HCT116 (cell line): ENCODE measurements at regions not wholly inside any gene's neighbourhood (a gene's known extent, or its start where the extent isn't known, plus 50 kb on each side); places are given as distances from the start of the nearest gene placed in this dataset.

ENCODE experiments used
- ATAC-seq: fragments of 200-7000 bp; cut with Tn5 transposase; 2 replicates; pipeline ENCODE4 v1.9.1; 2020; ENCODE audit warnings: mild to moderate bottlenecking, moderate library complexity
- BruUV-seq: library from RNA; stranded (reverse); fragments of 400-500 nt; replicated peaks from 2 replicates; lab custom pipeline; 2021; lab: Mats Ljungman, UMichigan
- CTCF ChIA-PET: fragments of 300-600 bp; sonication (Branson Sonifier 250); formaldehyde crosslinking; loops from one replicate; lab custom pipeline; 2021; ENCODE audit warnings: antibody characterized with exemption; lab: Charles Lee
- POLR2A ChIA-PET: fragments of 300-600, 350-600 bp; sonication (Branson Sonifier 250); formaldehyde crosslinking; loops from one replicate; lab custom pipeline; 2021; ENCODE audit warnings: antibody characterized with exemption; lab: Charles Lee
- RAD21 ChIA-PET, 2 experiments: fragments of 300-600 bp; sonication (Branson Sonifier 250); formaldehyde crosslinking; loops; one replicate each; lab custom pipeline; 2023; ENCODE audit warnings: low total read pairs in 2 of 2; ENCODE audit not compliant: uncharacterized antibody in 2 of 2, unreplicated experiment in 2 of 2, low non-redundant PET in 1 of 2; lab: Charles Lee
- DNase-seq: peaks from one replicate; pipeline ENCODE4 v3.0.0-alpha.2; 2010; ENCODE audit warnings: low read depth, low spot score
- H2AFZ ChIP-seq: fragments of 200-600 bp; shearing (Covaris generic), sonication (generic); 2 replicates; pipeline ENCODE4 v1.6.1; 2017; ENCODE audit warnings: low read depth, mixed run types, mixed read lengths, antibody characterized with exemption, low read length; ENCODE audit not compliant: poor library complexity, severe bottlenecking
- H3K27ac ChIP-seq: 2 replicates; pipeline ENCODE4 v1.5.1; 2012; ENCODE audit warnings: low read depth, low read length
- H3K27me3 ChIP-seq: fragments of 200-600 bp; sonication (generic); 2 replicates; pipeline ENCODE4 v1.6.1; 2016; ENCODE audit warnings: mixed run types, low read length, mixed read lengths; ENCODE audit not compliant: insufficient read depth
- H3K36me3 ChIP-seq, 2 experiments: fragments of 200-500 bp in 1 of 2; fragments of 200-600 bp in 1 of 2; sonication (Bioruptor generic) in 1 of 2; sonication (generic) in 1 of 2; 2 replicates each; pipeline versions ENCODE4 v1.5.1 to v1.6.1; 2014 to 2016; ENCODE audit warnings: low read length in 2 of 2, inconsistent platforms in 1 of 2, mixed read lengths in 1 of 2, mixed run types in 1 of 2; ENCODE audit not compliant: insufficient read depth in 2 of 2, control insufficient read depth in 1 of 2
- H3K4me1 ChIP-seq, 2 experiments: fragments of 200-600 bp in 1 of 2; sonication (generic) in 1 of 2; 2 replicates each; pipeline versions ENCODE4 v1.5.1 to v1.6.1; 2012 to 2017; ENCODE audit warnings: low read length in 2 of 2, inconsistent platforms in 1 of 2, mild to moderate bottlenecking in 1 of 2, mixed read lengths in 1 of 2, mixed run types in 1 of 2, moderate library complexity in 1 of 2; ENCODE audit not compliant: insufficient read depth in 2 of 2, control insufficient read depth in 1 of 2
- H3K4me2 ChIP-seq: fragments of 200-600 bp; sonication (generic); 2 replicates; pipeline ENCODE4 v1.6.1; 2017; ENCODE audit warnings: mixed run types, low read length, mixed read lengths
- H3K4me3 ChIP-seq, 2 experiments: fragments of 200-600 bp in 1 of 2; sonication (generic) in 1 of 2; replicated peaks in 1 of 2; 2 replicates each; pipeline ENCODE4 v1.5.1; 2011 to 2016; ENCODE audit warnings: low read length in 2 of 2, control low read depth in 1 of 2, low read depth in 1 of 2, mild to moderate bottlenecking in 1 of 2, mixed read lengths in 1 of 2, mixed run types in 1 of 2
- H3K79me2 ChIP-seq: fragments of 200-600 bp; sonication (generic); 2 replicates; pipeline ENCODE4 v1.6.1; 2017; ENCODE audit warnings: mild to moderate bottlenecking, mixed run types, low read length, moderate library complexity, mixed read lengths; ENCODE audit not compliant: insufficient read depth
- H3K9ac ChIP-seq: fragments of 200-600 bp; sonication (generic); 2 replicates; pipeline ENCODE4 v1.6.1; 2016; ENCODE audit warnings: low read length, mixed read lengths
- H3K9me2 ChIP-seq: fragments of 200-600 bp; sonication (generic), shearing (Covaris generic); 2 replicates; pipeline ENCODE4 v1.6.1; 2017; ENCODE audit warnings: mixed run types, mild to moderate bottlenecking, moderate library complexity; ENCODE audit not compliant: insufficient read depth
- H3K9me3 ChIP-seq, 2 experiments: fragments of 200-500 bp in 1 of 2; fragments of 200-600 bp in 1 of 2; sonication (Bioruptor generic) in 1 of 2; sonication (generic) in 1 of 2; 2 replicates each; pipeline ENCODE4 v1.6.1; 2014 to 2017; ENCODE audit warnings: low read length in 2 of 2, mixed read lengths in 2 of 2, inconsistent platforms in 1 of 2, low read depth in 1 of 2, mild to moderate bottlenecking in 1 of 2, mixed run types in 1 of 2, moderate library complexity in 1 of 2; ENCODE audit not compliant: control insufficient read depth in 1 of 2, insufficient read depth in 1 of 2
- H4K20me1 ChIP-seq: fragments of 200-600 bp; sonication (generic), shearing (Covaris generic); 2 replicates; pipeline ENCODE4 v1.6.1; 2017; ENCODE audit warnings: mixed run types, mild to moderate bottlenecking, moderate library complexity; ENCODE audit not compliant: insufficient read depth
- CBX3 ChIP-seq: IDR thresholded peaks from 2 replicates; pipeline ENCODE4 v1.6.1; 2012; ENCODE audit warnings: low read depth
- EGR1 ChIP-seq: IDR thresholded peaks from 2 replicates; pipeline ENCODE4 v1.6.1; 2012; ENCODE audit warnings: low read depth
- ELF1 ChIP-seq: IDR thresholded peaks from 2 replicates; pipeline ENCODE4 v1.6.1; 2012; ENCODE audit warnings: low read depth, borderline replicate concordance
- EZH2 ChIP-seq: fragments of 200-600 bp; sonication (generic); IDR thresholded peaks from 2 replicates; pipeline ENCODE4 v1.6.1; 2017; ENCODE audit warnings: antibody characterized with exemption, mixed run types
- EZH2phosphoT487 ChIP-seq: fragments of 200-600 bp; IDR thresholded peaks from 2 replicates; pipeline ENCODE4 v1.6.1; 2018; ENCODE audit warnings: antibody characterized with exemption, borderline replicate concordance
- FOSL1 ChIP-seq: IDR thresholded peaks from 2 replicates; pipeline ENCODE4 v1.6.1; 2012; ENCODE audit warnings: low read depth
- JUND ChIP-seq: IDR thresholded peaks from 2 replicates; pipeline ENCODE4 v1.6.1; 2012
- POLR2AphosphoS5 ChIP-seq: IDR thresholded peaks from 2 replicates; pipeline ENCODE4 v1.6.1; 2011; ENCODE audit warnings: mild to moderate bottlenecking, low read depth, low read length, moderate library complexity
- RAD21 ChIP-seq: IDR thresholded peaks from 2 replicates; pipeline ENCODE4 v1.6.1; 2012; ENCODE audit warnings: low read depth, mild to moderate bottlenecking
- SIN3A ChIP-seq: IDR thresholded peaks from 2 replicates; pipeline ENCODE4 v1.6.1; 2012; ENCODE audit warnings: low read depth
- SP1 ChIP-seq: IDR thresholded peaks from 2 replicates; pipeline ENCODE4 v1.6.1; 2012; ENCODE audit warnings: low read depth
- TCF7L2 ChIP-seq: IDR thresholded peaks from 2 replicates; pipeline ENCODE4 v1.7.0; 2011; ENCODE audit warnings: borderline replicate concordance, inconsistent platforms; ENCODE audit not compliant: insufficient read depth, insufficient read length; ENCODE audit errors: extremely low read depth
- ZFX ChIP-seq: fragments of 450-650 bp; IDR thresholded peaks from 2 replicates; pipeline ENCODE4 v1.6.1; 2017
- ZNF274 ChIP-seq: fragments of 200-500 bp; sonication (Bioruptor generic); IDR thresholded peaks from 2 replicates; pipeline ENCODE4 v1.6.1; 2014; ENCODE audit warnings: mild to moderate bottlenecking, low read depth, low read length, inconsistent platforms
- intact Hi-C: fragments of 100-400 bp; cut with micrococcal nuclease; formaldehyde crosslinking; loops from 2 replicates; pipeline ENCODE4 v1.10.0; 2022
- TF ChIP-seq, protein P1 (sequence below): IDR thresholded peaks from 2 replicates; pipeline ENCODE4 v1.6.1; 2012
- TF ChIP-seq, protein P2 (sequence below): IDR thresholded peaks from 2 replicates; pipeline ENCODE4 v1.6.1; 2011; ENCODE audit warnings: mild to moderate bottlenecking, low read length, moderate library complexity; ENCODE audit not compliant: insufficient replicate concordance; ENCODE audit errors: extremely low read depth
- TF ChIP-seq, protein P3 (sequence below): IDR thresholded peaks from 2 replicates; pipeline ENCODE4 v1.6.1; 2012; ENCODE audit warnings: low read depth

DNA sequence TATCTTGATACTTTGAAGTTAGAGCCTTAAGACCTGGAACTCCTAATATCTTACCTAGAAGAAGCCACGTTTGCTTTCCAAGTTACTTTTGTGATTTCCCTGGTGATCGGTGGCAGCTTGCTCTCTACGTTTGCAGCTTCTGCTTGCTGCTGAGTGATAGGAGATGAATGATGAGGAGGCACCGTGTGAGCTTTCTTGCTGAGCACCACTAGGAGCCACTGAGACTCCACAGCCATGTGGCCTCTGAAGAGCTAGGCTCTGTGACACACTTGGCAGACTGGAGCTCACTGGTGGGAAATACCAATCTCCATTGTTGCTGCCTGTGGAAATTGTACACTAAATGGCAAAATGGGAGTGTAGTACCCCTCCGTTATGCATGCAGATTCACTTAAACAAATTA, 161.8 kb downstream of the IBTK start:
- H3K27ac ChIP-seq = no peak overlapping the region
- BruUV-seq = no TSS peak
- no peak overlapping the region for H3K4me3 ChIP-seq
- intact Hi-C loops = no loop called here
- H3K4me2 ChIP-seq = no peak overlapping the region
- H3K9me3 ChIP-seq = no peaks in the 10 kb centered on the region
- no peaks in the 10 kb centered on the region for H3K79me2 ChIP-seq
- no peaks in the 10 kb centered on the region for H3K27me3 ChIP-seq
- ChIA-PET CTCF (interaction anchor here (0.7 kb wide), 1 partner anchor 92 kb away, joined by 3 read pairs; no protein-coding TSS in a partner anchor), RAD21 (no interaction called here), POLR2A (no interaction called here)
- no peaks in the 10 kb centered on the region for H3K4me1 ChIP-seq
- H2AFZ ChIP-seq = no peak overlapping the region
- H4K20me1 ChIP-seq = no peaks in the 10 kb centered on the region
- no peaks in the 10 kb centered on the region for H3K36me3 ChIP-seq
- TF ChIP-seq EZH2phosphoT487 (no peak), RAD21 (peak; percentile 33; the same call in 1 of the 2 replicates), ZFX (no peak)
- TF ChIP-seq, protein P1, sequence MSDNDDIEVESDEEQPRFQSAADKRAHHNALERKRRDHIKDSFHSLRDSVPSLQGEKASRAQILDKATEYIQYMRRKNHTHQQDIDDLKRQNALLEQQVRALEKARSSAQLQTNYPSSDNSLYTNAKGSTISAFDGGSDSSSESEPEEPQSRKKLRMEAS = no peak
- ATAC-seq (no peak), DNase-seq (no peak)
- H3K9me2 ChIP-seq = no peaks in the 10 kb centered on the region
- H3K9ac ChIP-seq = no peak overlapping the region

DNA sequence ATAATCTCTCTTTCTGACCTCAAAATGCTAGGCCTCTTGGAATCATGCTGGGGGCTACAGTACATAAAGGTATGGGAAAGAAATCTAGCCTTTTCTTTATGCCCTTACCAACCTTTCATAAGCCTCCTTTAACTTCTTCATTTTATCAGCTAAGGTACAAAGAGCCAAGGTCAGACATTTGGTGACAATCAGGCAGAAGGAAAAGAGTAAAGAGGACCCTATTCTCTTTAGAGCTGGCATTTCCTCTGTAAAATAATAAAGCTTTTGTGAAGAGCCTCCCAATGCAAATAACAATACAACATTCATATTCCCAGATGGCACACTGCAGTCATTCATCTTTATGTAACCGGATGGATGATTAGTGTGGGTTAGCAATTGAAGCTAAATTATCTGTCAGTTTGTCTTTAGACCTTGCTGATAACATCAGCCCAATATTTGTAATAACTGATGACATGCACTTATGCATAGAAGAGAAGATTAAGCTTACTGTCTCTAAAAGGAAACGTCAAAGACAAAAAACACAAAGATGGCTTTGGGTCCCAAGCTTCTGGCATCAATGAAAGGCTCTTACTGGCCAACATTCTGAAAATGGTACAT, 163.1 kb downstream of the IBTK start:
- ChIA-PET CTCF (no interaction called here), POLR2A (no interaction called here), RAD21 (no interaction called here)
- no peaks in the 10 kb centered on the region for H3K79me2 ChIP-seq
- H3K4me3 ChIP-seq = no peak overlapping the region
- no peak overlapping the region for H3K4me2 ChIP-seq
- no peak overlapping the region for H3K27ac ChIP-seq
- DNase-seq (no peak), ATAC-seq (no peak)
- no peaks in the 10 kb centered on the region for H3K9me3 ChIP-seq
- no peaks in the 10 kb centered on the region for H3K36me3 ChIP-seq
- no peaks in the 10 kb centered on the region for H3K9me2 ChIP-seq
- no peak for TF ChIP-seq ELF1
- TF ChIP-seq, protein P2, sequence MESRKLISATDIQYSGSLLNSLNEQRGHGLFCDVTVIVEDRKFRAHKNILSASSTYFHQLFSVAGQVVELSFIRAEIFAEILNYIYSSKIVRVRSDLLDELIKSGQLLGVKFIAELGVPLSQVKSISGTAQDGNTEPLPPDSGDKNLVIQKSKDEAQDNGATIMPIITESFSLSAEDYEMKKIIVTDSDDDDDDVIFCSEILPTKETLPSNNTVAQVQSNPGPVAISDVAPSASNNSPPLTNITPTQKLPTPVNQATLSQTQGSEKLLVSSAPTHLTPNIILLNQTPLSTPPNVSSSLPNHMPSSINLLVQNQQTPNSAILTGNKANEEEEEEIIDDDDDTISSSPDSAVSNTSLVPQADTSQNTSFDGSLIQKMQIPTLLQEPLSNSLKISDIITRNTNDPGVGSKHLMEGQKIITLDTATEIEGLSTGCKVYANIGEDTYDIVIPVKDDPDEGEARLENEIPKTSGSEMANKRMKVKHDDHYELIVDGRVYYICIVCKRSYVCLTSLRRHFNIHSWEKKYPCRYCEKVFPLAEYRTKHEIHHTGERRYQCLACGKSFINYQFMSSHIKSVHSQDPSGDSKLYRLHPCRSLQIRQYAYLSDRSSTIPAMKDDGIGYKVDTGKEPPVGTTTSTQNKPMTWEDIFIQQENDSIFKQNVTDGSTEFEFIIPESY = no peak
- no peak for TF ChIP-seq CBX3
- TF ChIP-seq POLR2AphosphoS5 = no peak
- TF ChIP-seq SIN3A = no peak
- TF ChIP-seq FOSL1 = no peak
- no peak for TF ChIP-seq EZH2
- TF ChIP-seq ZNF274 = no peak
- TF ChIP-seq SP1 = no peak
- no peak for TF ChIP-seq TCF7L2
- no peak for TF ChIP-seq JUND
- TF ChIP-seq, protein P3, sequence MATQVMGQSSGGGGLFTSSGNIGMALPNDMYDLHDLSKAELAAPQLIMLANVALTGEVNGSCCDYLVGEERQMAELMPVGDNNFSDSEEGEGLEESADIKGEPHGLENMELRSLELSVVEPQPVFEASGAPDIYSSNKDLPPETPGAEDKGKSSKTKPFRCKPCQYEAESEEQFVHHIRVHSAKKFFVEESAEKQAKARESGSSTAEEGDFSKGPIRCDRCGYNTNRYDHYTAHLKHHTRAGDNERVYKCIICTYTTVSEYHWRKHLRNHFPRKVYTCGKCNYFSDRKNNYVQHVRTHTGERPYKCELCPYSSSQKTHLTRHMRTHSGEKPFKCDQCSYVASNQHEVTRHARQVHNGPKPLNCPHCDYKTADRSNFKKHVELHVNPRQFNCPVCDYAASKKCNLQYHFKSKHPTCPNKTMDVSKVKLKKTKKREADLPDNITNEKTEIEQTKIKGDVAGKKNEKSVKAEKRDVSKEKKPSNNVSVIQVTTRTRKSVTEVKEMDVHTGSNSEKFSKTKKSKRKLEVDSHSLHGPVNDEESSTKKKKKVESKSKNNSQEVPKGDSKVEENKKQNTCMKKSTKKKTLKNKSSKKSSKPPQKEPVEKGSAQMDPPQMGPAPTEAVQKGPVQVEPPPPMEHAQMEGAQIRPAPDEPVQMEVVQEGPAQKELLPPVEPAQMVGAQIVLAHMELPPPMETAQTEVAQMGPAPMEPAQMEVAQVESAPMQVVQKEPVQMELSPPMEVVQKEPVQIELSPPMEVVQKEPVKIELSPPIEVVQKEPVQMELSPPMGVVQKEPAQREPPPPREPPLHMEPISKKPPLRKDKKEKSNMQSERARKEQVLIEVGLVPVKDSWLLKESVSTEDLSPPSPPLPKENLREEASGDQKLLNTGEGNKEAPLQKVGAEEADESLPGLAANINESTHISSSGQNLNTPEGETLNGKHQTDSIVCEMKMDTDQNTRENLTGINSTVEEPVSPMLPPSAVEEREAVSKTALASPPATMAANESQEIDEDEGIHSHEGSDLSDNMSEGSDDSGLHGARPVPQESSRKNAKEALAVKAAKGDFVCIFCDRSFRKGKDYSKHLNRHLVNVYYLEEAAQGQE = no peak
- no peak for TF ChIP-seq EGR1
- TF ChIP-seq EZH2phosphoT487 = no peak
- H3K27me3 ChIP-seq = no peaks in the 10 kb centered on the region
- intact Hi-C loops = no loop called here
- no TSS peak for BruUV-seq
- H3K4me1 ChIP-seq = no peaks in the 10 kb centered on the region
- H2AFZ ChIP-seq = no peak overlapping the region
- no peak overlapping the region for H3K9ac ChIP-seq
- no peaks in the 10 kb centered on the region for H4K20me1 ChIP-seq
